ENCODE measurements at regions not wholly inside any gene's neighbourhood (a gene's known extent, or its start where the extent isn't known, plus 50 kb on each side); places are given as distances from the start of the nearest gene placed in this dataset.
"Not testable (repeated sequence)": the region's sequence is repeated elsewhere in the genome, so short reads cannot be mapped to it uniquely, and the experiment has no call there.

- no peak for DNase-seq (ENCODE audit: low spot score)
These were observed 644.2 kb downstream of the ETS1 start for GRCh38 chr11:127943152-127943551.

DNA sequence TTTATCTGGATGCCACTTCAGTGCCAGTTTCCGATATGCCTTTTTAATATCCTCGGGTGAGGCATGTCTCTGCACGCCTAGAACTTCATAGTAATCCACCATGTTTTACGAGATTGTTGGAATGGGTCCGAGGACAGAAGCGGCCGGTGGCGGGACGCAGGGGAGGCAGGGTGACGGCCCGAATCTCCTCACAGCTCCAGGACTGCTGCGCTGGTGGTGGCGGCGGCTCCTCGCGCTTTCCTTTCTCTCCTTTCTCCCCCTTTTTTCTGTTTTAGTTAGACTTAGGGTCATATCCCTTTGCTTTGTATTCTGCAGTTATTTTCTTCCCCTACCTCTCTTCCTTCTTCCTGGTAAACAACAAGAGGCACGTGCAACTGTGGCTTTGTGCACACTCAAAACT lies 645.8 kb downstream of the ETS1 start:
- DNase-seq (ENCODE audit: low spot score) = not testable (repeated sequence)

- no peak for DNase-seq (ENCODE audit: low spot score)
These were observed 648.4 kb downstream of the ETS1 start for GRCh38 chr11:127939000-127939399.

DNA sequence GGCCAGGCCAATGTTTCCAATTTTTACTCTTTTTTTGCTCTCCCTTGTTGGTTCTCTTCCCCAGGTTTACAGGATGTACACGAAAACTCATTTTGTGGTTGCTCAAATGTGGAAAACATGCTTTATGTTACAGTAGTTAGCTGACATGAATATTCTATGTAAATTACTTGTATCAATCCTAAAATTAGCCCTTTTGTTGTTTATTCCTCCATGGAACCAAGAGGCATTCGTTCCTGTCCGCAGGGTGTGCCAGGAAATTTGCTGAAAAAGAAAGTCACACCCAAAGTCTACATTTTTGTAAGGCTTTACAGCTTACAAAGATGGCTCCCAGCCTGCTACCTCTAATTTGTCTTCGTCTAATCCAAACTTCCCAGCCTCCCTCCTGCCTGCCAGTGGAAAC lies 652.3 kb downstream of the ETS1 start:
- no peak for DNase-seq (ENCODE audit: low spot score)

DNA sequence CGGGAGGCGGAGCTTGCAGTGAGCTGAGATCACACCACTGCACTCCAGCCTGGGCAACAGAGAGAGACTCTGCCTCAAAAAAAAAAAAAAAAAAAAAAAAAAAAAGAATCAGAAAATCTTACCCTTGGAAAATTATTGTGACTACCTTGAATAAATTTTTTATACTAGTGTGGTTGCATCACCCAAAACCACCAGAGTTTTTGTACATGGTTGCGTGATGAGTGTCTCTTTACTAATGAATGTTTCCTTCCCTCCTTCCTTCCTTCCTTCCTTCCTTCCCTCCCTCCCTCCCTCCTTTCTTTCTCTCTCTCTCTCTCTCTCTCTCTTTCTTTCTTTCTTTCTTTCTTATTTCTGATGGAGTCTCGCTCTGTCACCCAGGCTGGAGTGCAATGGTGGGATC lies 653.4 kb downstream of the ETS1 start:
- not testable (repeated sequence) for DNase-seq (ENCODE audit: low spot score)

DNA sequence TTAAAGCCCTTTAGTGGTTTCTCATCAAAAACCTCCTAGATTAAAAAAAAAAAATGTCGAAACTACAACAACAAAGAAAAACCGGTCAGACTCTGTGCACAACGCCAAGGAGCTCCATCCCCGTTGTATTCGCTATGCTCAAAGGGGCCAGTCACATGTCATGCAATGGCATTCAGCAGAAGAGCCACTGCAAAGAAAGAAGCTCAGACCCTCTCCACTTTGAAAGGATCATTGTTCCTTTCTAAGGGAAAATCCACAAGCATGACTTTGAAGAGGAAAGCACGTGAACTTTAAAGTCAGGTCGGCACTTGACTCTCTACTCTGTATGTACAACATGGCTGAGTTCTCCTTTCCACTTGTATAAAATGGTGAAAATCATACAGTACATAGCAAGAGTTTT lies 655.6 kb downstream of the ETS1 start:
- DNase-seq (ENCODE audit: low spot score) = no peak

GRCh38 chr11:127926721-127927120 lies 660.6 kb downstream of the ETS1 start:
- no peak for DNase-seq (ENCODE audit: low spot score)

GRCh38 chr11:127925475-127925874 lies 661.9 kb downstream of the ETS1 start:
- DNase-seq (ENCODE audit: low spot score) = no peak

DNA sequence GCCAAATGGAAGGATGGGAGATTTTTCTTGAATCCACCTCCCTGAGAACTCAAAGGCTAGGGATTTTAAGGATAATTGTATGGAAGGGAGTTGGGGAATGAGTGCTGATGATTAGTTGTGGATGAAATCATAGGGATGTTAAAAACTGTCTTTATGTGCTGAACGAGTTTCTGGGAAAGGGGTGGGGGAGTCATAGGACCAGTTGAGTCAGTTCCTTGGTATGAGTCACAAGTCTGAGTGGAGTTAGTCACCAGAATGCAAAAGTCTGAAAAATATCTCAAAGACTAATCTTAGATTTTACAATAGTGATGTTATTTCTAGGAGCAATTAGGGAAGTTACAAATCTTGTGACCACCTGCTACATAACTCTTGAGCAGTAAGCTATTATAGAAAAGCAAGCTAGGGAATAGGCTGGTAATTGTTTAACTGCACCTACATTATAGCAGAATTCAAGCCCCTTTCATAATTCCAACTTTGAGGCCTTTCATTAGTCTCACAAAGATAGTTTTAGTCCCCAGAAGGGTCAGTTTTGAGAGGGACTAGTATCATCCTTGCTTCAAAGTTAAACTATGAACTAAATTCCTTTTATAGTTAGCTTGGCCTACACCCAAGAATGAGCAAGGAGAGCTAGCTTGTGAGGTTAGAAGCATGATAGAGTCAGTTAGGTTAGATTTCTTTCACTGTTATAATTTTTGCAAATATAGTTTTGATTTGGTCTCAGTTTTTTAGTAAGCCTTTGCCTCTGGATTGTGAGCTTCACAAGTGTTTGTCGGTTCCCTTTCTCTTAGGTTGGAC lies 668.0 kb downstream of the ETS1 start:
- DNase-seq (ENCODE audit: low spot score) = no peak

DNA sequence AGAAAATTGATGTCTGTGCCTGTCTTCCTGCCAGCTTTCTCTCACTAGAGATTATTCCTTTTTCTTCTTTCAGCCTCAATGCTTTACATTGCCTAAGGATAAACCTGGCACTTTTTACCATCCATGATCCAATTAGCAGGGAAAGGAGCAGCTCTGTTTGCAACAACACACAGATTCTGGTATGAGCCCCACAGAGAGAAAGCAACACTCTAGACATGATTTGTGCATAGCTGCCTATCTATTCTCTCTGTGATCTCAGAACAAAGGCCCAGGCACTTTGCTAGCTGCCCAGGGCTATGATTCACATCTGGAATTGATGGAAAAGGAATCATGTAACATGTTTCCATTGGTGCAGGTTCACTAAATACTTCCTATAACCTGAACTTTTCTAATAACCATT lies 685.0 kb downstream of the ETS1 start:
- DNase-seq (ENCODE audit: low spot score) = no peak

GRCh38 chr11:127898422-127899365 lies 688.7 kb downstream of the ETS1 start:
- DNase-seq (ENCODE audit: low spot score) = no peak

- DNase-seq (ENCODE audit: low spot score) = no peak
These were observed 691.6 kb downstream of the ETS1 start for GRCh38 chr11:127895776-127896175.

- no peak for DNase-seq (ENCODE audit: low spot score)
These were observed 693.0 kb downstream of the ETS1 start for GRCh38 chr11:127894316-127894715.

DNA sequence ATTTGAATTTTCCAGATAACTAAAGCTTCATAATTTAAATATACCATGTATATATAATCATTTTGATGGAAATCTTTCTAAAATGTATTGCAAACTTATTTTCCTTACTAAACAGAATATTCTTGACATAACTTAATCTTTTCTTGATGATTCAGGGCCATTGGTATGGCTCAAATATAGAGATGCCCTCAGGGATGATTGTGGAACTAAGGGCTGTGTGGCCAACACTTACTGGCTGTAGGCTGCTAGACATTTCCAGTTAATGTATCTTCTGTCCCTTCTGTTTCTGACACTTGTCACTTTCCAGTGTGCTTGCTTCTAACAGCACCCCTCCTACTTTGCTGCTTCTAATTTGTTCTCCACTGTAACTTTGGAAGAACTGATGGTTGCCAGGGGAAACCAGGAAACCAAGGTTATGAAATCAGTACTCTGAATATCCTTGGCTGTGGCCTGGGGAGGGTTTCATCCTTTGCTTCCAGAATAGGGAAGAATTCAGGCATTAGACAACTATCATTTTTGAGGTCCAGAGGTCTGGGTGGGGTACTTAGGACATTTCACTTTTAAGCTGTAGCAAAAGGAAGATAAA lies 697.2 kb downstream of the ETS1 start:
- DNase-seq (ENCODE audit: low spot score) = no peak

- DNase-seq (ENCODE audit: low spot score) = no peak
These were observed 699.0 kb downstream of the ETS1 start for GRCh38 chr11:127888386-127888785.

DNA sequence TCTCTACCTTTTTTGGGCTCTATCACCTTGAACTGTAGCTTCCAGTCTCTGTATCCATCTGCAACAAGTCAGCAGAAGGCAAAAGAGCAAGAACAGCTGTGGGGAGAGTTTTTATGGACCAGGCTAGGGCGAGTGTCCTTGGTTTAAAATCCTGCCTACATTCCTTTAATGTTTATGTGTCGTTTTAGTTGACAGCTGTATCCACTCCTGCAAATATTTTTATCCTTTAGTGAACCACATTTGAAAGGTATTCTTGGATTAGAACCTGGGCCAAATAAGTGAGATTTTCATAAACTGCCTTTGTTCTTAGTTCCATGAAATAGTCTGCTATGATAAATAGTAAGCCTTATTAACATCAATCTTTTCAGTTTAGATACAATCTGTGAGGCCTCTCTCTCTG lies 712.2 kb downstream of the ETS1 start:
- no peak for DNase-seq (ENCODE audit: low spot score)

- DNase-seq (ENCODE audit: low spot score) = no peak
These were observed 713.9 kb downstream of the ETS1 start for GRCh38 chr11:127873478-127873877.

DNA sequence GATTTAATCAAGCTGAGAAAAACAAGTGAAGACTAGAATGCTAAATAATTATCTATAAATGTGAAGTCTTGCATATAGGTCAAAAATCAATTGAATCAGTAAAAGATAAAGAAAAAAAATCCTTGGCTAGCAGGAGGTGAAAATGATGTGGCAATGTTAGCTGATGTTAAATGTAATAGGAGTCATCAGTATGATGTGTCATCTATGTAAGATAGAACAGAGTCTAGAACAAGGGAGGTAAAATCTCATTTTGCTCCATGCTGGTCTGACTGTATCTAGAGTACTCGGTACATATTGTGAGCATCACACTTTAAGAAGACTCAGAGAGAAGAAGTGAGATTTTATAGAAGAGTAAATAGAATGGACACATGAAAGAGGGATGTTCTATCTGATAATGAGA lies 721.2 kb downstream of the ETS1 start:
- no peak for DNase-seq (ENCODE audit: low spot score)

GRCh38 chr11:127864861-127865260 lies 722.5 kb downstream of the ETS1 start:
- no peak for DNase-seq (ENCODE audit: low spot score)

- DNase-seq (ENCODE audit: low spot score) = no peak
These were observed 725.0 kb downstream of the ETS1 start for GRCh38 chr11:127862406-127862805.

DNA sequence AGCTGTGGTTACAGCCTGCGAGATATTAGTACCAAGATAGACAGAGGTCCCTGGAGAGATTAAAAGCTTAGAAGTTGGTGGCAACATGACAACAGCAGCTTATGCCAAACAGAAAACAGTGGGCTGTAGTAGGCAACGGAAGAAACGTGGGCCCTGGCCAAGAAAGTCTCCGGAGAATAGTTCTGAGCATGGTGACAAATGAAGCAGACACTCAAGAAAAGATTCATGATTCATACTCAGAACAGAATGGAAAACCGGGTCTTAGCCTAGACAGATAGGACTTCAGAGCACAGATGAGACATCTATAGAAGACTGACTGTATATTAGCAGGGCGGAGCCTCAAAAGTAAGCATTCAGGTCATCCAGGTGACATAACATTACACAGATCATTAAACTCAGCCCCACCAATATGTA lies 727.4 kb downstream of the ETS1 start:
- DNase-seq (ENCODE audit: low spot score) = no peak

GRCh38 chr11:127844876-127845275 lies 742.5 kb downstream of the ETS1 start:
- DNase-seq (ENCODE audit: low spot score) = no peak

Measured in cerebellar cortex (tissue), 1 donor.